ENCODE measurements at regions not wholly inside any gene's neighbourhood (a gene's known extent, or its start where the extent isn't known, plus 50 kb on each side); places are given as distances from the start of the nearest gene placed in this dataset.

GRCh38 chr2:42984617-42985016 lies 192.2 kb upstream of the HAAO start:
- TF ChIP-seq CTCF (conservative IDR thresholded peaks at IDR 0.05; ENCODE audit: control insufficient read depth, insufficient read depth, low read depth, low read length) = no peak
- DNase-seq (ENCODE audit: low read depth) = no peak

GRCh38 chr2:42984081-42984480 lies 191.7 kb upstream of the HAAO start:
- no peak for DNase-seq (ENCODE audit: low read depth)

More at GRCh38 chr2:42984617-42985016, 192.2 kb upstream of the HAAO start:
- H3K4me3 ChIP-seq (ENCODE audit: control insufficient read depth, low read depth, low read length) = no peak overlapping the region

DNA sequence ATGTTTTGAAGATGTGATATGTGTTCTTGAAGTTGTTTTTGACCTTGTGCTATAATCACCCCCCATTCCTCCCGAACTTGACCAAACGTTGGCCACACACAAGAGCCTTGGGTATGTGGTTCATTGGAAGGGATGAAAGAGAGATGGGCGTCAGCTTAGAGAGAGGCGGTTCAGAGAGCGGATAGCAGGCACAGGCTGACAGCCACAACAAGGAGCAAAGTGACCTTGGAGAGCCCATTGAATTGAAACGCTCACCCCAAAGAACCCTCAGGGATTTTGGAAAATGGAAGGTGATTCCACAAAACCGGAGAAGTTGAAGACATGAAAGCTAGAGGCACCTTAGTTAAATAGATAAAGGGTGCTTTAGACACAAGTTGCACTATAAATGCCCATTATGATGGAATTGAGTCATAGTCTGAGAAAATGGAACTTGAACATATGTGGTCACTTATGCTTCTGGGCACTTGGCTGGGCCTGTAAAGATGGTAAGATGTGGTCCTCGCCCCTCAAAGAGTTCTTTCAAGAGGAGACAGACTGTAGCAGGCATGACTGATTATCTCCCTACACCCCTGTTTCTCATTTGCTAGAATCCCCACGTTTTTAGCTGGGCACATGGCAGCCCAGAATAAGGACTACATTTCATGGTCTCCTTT lies 188.5 kb upstream of the HAAO start:
- no peak overlapping the region for H3K4me3 ChIP-seq (ENCODE audit: control insufficient read depth, low read depth, low read length)
- TF ChIP-seq CTCF (conservative IDR thresholded peaks at IDR 0.05; ENCODE audit: control insufficient read depth, insufficient read depth, low read depth, low read length) = no peak
- DNase-seq (ENCODE audit: low read depth) = no peak

More at GRCh38 chr2:42984081-42984480, 191.7 kb upstream of the HAAO start:
- H3K4me3 ChIP-seq (ENCODE audit: control insufficient read depth, low read depth, low read length) = no peak overlapping the region
- no peak for TF ChIP-seq CTCF (conservative IDR thresholded peaks at IDR 0.05; ENCODE audit: control insufficient read depth, insufficient read depth, low read depth, low read length)

GRCh38 chr2:42979870-42980763 lies 187.7 kb upstream of the HAAO start:
- DNase-seq (ENCODE audit: low read depth) = no peak
- H3K4me3 ChIP-seq (ENCODE audit: control insufficient read depth, low read depth, low read length) = no peak overlapping the region
- no peak for TF ChIP-seq CTCF (conservative IDR thresholded peaks at IDR 0.05; ENCODE audit: control insufficient read depth, insufficient read depth, low read depth, low read length)

GRCh38 chr2:42979416-42979869 lies 187.1 kb upstream of the HAAO start:
- no peak for TF ChIP-seq CTCF (conservative IDR thresholded peaks at IDR 0.05; ENCODE audit: control insufficient read depth, insufficient read depth, low read depth, low read length)
- no peak overlapping the region for H3K4me3 ChIP-seq (ENCODE audit: control insufficient read depth, low read depth, low read length)
- DNase-seq (ENCODE audit: low read depth) = no peak

DNA sequence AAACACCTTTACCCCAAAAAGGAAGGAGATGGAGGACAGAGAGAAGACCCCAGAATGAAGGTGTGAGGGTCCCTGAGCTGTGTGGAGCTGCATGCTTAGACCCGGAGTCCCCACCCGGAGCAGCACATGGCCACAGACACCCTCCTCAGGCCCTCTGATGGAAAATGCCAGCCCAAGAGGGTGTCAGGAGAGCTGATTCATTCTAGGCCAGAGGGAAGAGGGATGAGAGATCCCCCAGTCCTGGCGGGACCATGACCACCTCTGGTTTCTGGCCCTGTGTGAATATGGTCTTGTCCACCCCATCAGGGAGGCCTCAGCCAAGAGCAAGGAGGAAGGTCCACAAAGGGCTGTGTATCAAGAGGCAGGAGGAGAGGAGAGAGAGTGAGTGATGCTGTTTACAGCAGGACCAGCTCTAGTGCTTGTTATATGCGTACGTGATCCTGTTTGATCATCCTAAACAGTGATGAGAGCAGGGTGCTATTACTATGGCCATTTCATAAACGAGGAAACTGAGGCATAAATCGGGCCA lies 186.6 kb upstream of the HAAO start:
- no peak for DNase-seq (ENCODE audit: low read depth)
- H3K4me3 ChIP-seq (ENCODE audit: control insufficient read depth, low read depth, low read length) = no peak overlapping the region
- TF ChIP-seq CTCF (conservative IDR thresholded peaks at IDR 0.05; ENCODE audit: control insufficient read depth, insufficient read depth, low read depth, low read length) = no peak

All from fibroblast of mammary gland (primary cell).